GM12891 (cell line): ENCODE measurements at regions not wholly inside any gene's neighbourhood (a gene's known extent, or its start where the extent isn't known, plus 50 kb on each side); places are given as distances from the start of the nearest gene placed in this dataset.

ENCODE experiments used
- POLR2A ChIP-seq: IDR thresholded peaks from 2 replicates; pipeline ENCODE4 v1.6.1; 2011; ENCODE audit warnings: low read depth, low read length, control low read depth
- SPI1 ChIP-seq: IDR thresholded peaks from 2 replicates; pipeline ENCODE4 v1.6.1; 2011; ENCODE audit warnings: low read depth, low read length, control low read depth

GRCh38 chr7:67843001-67843565 lies 846.5 kb downstream of the TYW1 start:
- TF ChIP-seq POLR2A: no peak
- no peak for TF ChIP-seq SPI1
